ENCODE measurements at regions not wholly inside any gene's neighbourhood (a gene's known extent, or its start where the extent isn't known, plus 50 kb on each side); places are given as distances from the start of the nearest gene placed in this dataset.
"Not testable (repeated sequence)": the region's sequence is repeated elsewhere in the genome, so short reads cannot be mapped to it uniquely, and the experiment has no call there.

GRCh38 chr2:91839904-91840868 is 3031.0 kb upstream of the TEKT4 start:
- no peak for TF ChIP-seq EZH2 (IDR thresholded peaks at IDR 0.05; ENCODE audit: low read length)
- TF ChIP-seq CTCF (optimal IDR thresholded peaks at IDR 0.05 in 1 of 3, IDR thresholded peaks at IDR 0.05 in 1 of 3, conservative IDR thresholded peaks at IDR 0.05 in 1 of 3; ENCODE audit: extremely low read depth in 1 of 3, insufficient read depth in 2 of 3, low read length in 3 of 3) = no peak
- H3K36me3 ChIP-seq (ENCODE audit: control insufficient read depth in 2 of 2, extremely low read depth in 1 of 2, insufficient read depth in 2 of 2, low read length in 2 of 2) = no peaks in the 10 kb centered on the region
- H3K9me1 ChIP-seq (ENCODE audit: control insufficient read depth, extremely low read depth, insufficient read depth, low read length) = no peaks in the 10 kb centered on the region
- no peaks in the 10 kb centered on the region for H3K4me1 ChIP-seq (ENCODE audit: control insufficient read depth, extremely low read depth, insufficient read depth, low read length)
- H2AFZ ChIP-seq (ENCODE audit: control insufficient read depth, low read length) = no peak overlapping the region
- no peaks in the 10 kb centered on the region for H3K9me3 ChIP-seq (ENCODE audit: control insufficient read depth, low read depth, low read length)
- no peak overlapping the region for H3K27ac ChIP-seq (ENCODE audit: control insufficient read depth, insufficient read depth, low read length)
- H3K9ac ChIP-seq (ENCODE audit: control insufficient read depth, extremely low read depth, insufficient read depth, low read length) = no peak overlapping the region
- H3K79me2 ChIP-seq (ENCODE audit: control insufficient read depth, insufficient read depth, low read length) = no peaks in the 10 kb centered on the region
- no peak for FAIRE-seq
- dilution Hi-C loops (cut with MboI; ENCODE audit: extremely low pct_ligation_motif_present, low sequenced_read_pairs) = no loop called here
- H4K20me1 ChIP-seq (ENCODE audit: control insufficient read depth, extremely low read depth, insufficient read depth, low read length) = no peaks in the 10 kb centered on the region
- H3K27me3 ChIP-seq (ENCODE audit: control insufficient read depth, extremely low read depth, insufficient read depth, low read length) = peaks cover 13% of the 10 kb centered on the region
- no peak for DNase-seq (ENCODE audit: low read depth, low spot score)
- H3K4me3 ChIP-seq (ENCODE audit: control insufficient read depth in 2 of 3, extremely low read depth in 1 of 3, insufficient read depth in 2 of 3, low read depth in 1 of 3, low read length in 3 of 3) = no peak overlapping the region
- H3K4me2 ChIP-seq (ENCODE audit: control insufficient read depth, extremely low read depth, insufficient read depth, low read depth, low read length) = no peak overlapping the region

GRCh38 chr2:91842264-91842663 is 3029.0 kb upstream of the TEKT4 start:
- H3K4me2 ChIP-seq (ENCODE audit: control insufficient read depth, extremely low read depth, insufficient read depth, low read depth, low read length); H3K79me2 ChIP-seq (ENCODE audit: control insufficient read depth, insufficient read depth, low read length); H3K9me1 ChIP-seq (ENCODE audit: control insufficient read depth, extremely low read depth, insufficient read depth, low read length); H2AFZ ChIP-seq (ENCODE audit: control insufficient read depth, low read length); DNase-seq (ENCODE audit: low read depth, low spot score); FAIRE-seq; H3K27ac ChIP-seq (ENCODE audit: control insufficient read depth, insufficient read depth, low read length); dilution Hi-C loops (cut with MboI; ENCODE audit: extremely low pct_ligation_motif_present, low sequenced_read_pairs); H3K4me3 ChIP-seq (ENCODE audit: control insufficient read depth in 2 of 3, extremely low read depth in 1 of 3, insufficient read depth in 2 of 3, low read depth in 1 of 3, low read length in 3 of 3); H3K9ac ChIP-seq (ENCODE audit: control insufficient read depth, extremely low read depth, insufficient read depth, low read length); H3K36me3 ChIP-seq (ENCODE audit: control insufficient read depth in 2 of 2, extremely low read depth in 1 of 2, insufficient read depth in 2 of 2, low read length in 2 of 2); H3K4me1 ChIP-seq (ENCODE audit: control insufficient read depth, extremely low read depth, insufficient read depth, low read length); H3K9me3 ChIP-seq (ENCODE audit: control insufficient read depth, low read depth, low read length); H4K20me1 ChIP-seq (ENCODE audit: control insufficient read depth, extremely low read depth, insufficient read depth, low read length): not testable (repeated sequence)
- H3K27me3 ChIP-seq (ENCODE audit: control insufficient read depth, extremely low read depth, insufficient read depth, low read length) = peaks cover 13% of the 10 kb centered on the region

- peaks cover 13% of the 10 kb centered on the region for H3K27me3 ChIP-seq (ENCODE audit: control insufficient read depth, extremely low read depth, insufficient read depth, low read length)
- dilution Hi-C loops (cut with MboI; ENCODE audit: extremely low pct_ligation_motif_present, low sequenced_read_pairs); H2AFZ ChIP-seq (ENCODE audit: control insufficient read depth, low read length); H3K36me3 ChIP-seq (ENCODE audit: control insufficient read depth in 2 of 2, extremely low read depth in 1 of 2, insufficient read depth in 2 of 2, low read length in 2 of 2); H3K9me3 ChIP-seq (ENCODE audit: control insufficient read depth, low read depth, low read length); H3K4me2 ChIP-seq (ENCODE audit: control insufficient read depth, extremely low read depth, insufficient read depth, low read depth, low read length); FAIRE-seq; H3K4me1 ChIP-seq (ENCODE audit: control insufficient read depth, extremely low read depth, insufficient read depth, low read length); H3K9ac ChIP-seq (ENCODE audit: control insufficient read depth, extremely low read depth, insufficient read depth, low read length); H3K9me1 ChIP-seq (ENCODE audit: control insufficient read depth, extremely low read depth, insufficient read depth, low read length); H3K27ac ChIP-seq (ENCODE audit: control insufficient read depth, insufficient read depth, low read length); DNase-seq (ENCODE audit: low read depth, low spot score); H3K79me2 ChIP-seq (ENCODE audit: control insufficient read depth, insufficient read depth, low read length); H3K4me3 ChIP-seq (ENCODE audit: control insufficient read depth in 2 of 3, extremely low read depth in 1 of 3, insufficient read depth in 2 of 3, low read depth in 1 of 3, low read length in 3 of 3); H4K20me1 ChIP-seq (ENCODE audit: control insufficient read depth, extremely low read depth, insufficient read depth, low read length): not testable (repeated sequence)
Measured at GRCh38 chr2:91842913-91843312, 3028.3 kb upstream of the TEKT4 start.

GRCh38 chr2:91843723-91844450 is 3027.3 kb upstream of the TEKT4 start:
- H2AFZ ChIP-seq (ENCODE audit: control insufficient read depth, low read length); H3K4me2 ChIP-seq (ENCODE audit: control insufficient read depth, extremely low read depth, insufficient read depth, low read depth, low read length); FAIRE-seq; dilution Hi-C loops (cut with MboI; ENCODE audit: extremely low pct_ligation_motif_present, low sequenced_read_pairs); H3K4me1 ChIP-seq (ENCODE audit: control insufficient read depth, extremely low read depth, insufficient read depth, low read length); H3K9me3 ChIP-seq (ENCODE audit: control insufficient read depth, low read depth, low read length); H4K20me1 ChIP-seq (ENCODE audit: control insufficient read depth, extremely low read depth, insufficient read depth, low read length); H3K9ac ChIP-seq (ENCODE audit: control insufficient read depth, extremely low read depth, insufficient read depth, low read length); H3K9me1 ChIP-seq (ENCODE audit: control insufficient read depth, extremely low read depth, insufficient read depth, low read length); DNase-seq (ENCODE audit: low read depth, low spot score); H3K27ac ChIP-seq (ENCODE audit: control insufficient read depth, insufficient read depth, low read length); H3K4me3 ChIP-seq (ENCODE audit: control insufficient read depth in 2 of 3, extremely low read depth in 1 of 3, insufficient read depth in 2 of 3, low read depth in 1 of 3, low read length in 3 of 3); H3K79me2 ChIP-seq (ENCODE audit: control insufficient read depth, insufficient read depth, low read length); H3K36me3 ChIP-seq (ENCODE audit: control insufficient read depth in 2 of 2, extremely low read depth in 1 of 2, insufficient read depth in 2 of 2, low read length in 2 of 2): not testable (repeated sequence)
- H3K27me3 ChIP-seq (ENCODE audit: control insufficient read depth, extremely low read depth, insufficient read depth, low read length) = peaks cover 13% of the 10 kb centered on the region

Measured in keratinocyte (primary cell).